NCI-H510A (cell line): ENCODE measurements at regions not wholly inside any gene's neighbourhood (a gene's known extent, or its start where the extent isn't known, plus 50 kb on each side); places are given as distances from the start of the nearest gene placed in this dataset.
"Not testable (repeated sequence)": the region's sequence is repeated elsewhere in the genome, so short reads cannot be mapped to it uniquely, and the experiment has no call there.

ENCODE experiments used
- DNase-seq: peaks from one replicate; lab custom pipeline; 2025; lab: John Stamatoyannopoulos, UW

DNA sequence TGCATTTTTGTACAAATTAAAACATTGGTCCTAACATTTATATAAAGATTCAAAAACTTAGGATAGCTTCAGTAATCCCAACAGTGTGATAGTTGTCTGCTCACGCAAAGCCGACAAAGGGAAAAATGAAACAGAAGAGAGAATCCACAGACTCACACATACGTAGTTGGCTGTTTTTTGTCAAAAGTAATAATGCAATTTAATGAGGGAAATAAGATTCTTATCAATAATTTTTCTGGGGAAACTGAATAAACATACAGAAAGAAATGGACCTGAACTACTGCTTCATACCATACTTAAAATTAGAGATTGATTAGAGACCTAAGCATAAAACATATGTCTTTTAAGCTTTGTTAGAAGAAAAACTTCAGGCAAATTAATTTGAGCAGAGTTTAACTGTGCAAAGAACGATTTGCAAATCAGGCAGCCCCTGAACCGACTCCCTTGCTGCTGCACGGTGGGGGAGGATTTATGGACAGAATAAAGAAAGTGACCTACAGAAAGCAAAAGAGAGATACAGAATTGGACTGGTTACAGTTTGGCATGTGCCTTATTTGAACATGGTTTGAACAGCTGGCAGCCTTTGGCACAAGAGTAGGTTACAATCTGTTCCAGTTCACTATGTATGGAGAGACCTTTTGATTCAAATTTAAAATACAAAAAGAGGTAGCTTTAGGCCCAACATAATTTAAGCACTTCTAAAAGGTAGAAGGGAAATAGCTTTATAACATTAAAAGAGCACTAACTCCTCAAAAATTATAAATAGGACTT lies 64.9 kb upstream of the CTSV start:
- not testable (repeated sequence) for DNase-seq

DNA sequence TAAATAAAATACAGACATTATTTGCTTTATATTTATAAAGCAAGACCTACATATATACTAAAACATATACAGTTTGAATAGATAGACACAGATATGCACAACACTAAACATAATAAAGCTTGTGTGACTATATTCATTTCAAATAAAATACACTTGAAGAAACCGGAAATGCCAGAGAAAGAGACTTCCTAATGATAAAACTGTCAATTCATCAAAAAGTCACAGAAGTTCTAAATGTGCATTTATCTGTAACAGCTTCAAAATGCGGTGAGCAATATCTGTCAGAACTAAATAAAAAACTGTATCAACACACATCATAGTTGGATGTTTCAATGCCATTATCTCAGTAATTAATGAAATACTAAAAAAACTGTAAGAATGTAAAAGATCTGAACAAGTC lies 60.6 kb upstream of the CTSV start:
- DNase-seq = not testable (repeated sequence)

GRCh38 chr9:97096793-97097192 lies 57.9 kb upstream of the CTSV start:
- DNase-seq = no peak

GRCh38 chr9:97089361-97089760 lies 50.4 kb upstream of the CTSV start:
- not testable (repeated sequence) for DNase-seq
